Endodermal cell (in vitro differentiated cells): ENCODE measurements at regions not wholly inside any gene's neighbourhood (a gene's known extent, or its start where the extent isn't known, plus 50 kb on each side); places are given as distances from the start of the nearest gene placed in this dataset.

Source experiments
- DNase-seq: peaks from one replicate; pipeline ENCODE4 v3.0.0-alpha.2; 2017
- H3K27ac ChIP-seq: 2 replicates; pipeline ENCODE4 v1.5.1; 2013; ENCODE audit warnings: mild to moderate bottlenecking, low read depth, low read length, moderate library complexity
- H3K27me3 ChIP-seq: 2 replicates; pipeline ENCODE4 v1.6.1; 2013; ENCODE audit warnings: mild to moderate bottlenecking, low read length, moderate library complexity; ENCODE audit not compliant: insufficient read depth, control insufficient read depth, poor library complexity, severe bottlenecking
- H3K36me3 ChIP-seq: 2 replicates; pipeline ENCODE4 v1.7.0; 2013; ENCODE audit warnings: mild to moderate bottlenecking, low read length, moderate library complexity; ENCODE audit not compliant: control insufficient read depth, insufficient read depth
- H3K4me1 ChIP-seq: one replicate; pipeline ENCODE4 v1.7.0; 2013; ENCODE audit warnings: low read length; ENCODE audit not compliant: control insufficient read depth, insufficient read depth
- H3K4me3 ChIP-seq: 2 replicates; pipeline ENCODE4 v1.5.1; 2013; ENCODE audit warnings: mild to moderate bottlenecking, low read length, moderate library complexity
- H3K9ac ChIP-seq: 2 replicates; pipeline ENCODE4 v1.6.1; 2013; ENCODE audit warnings: mild to moderate bottlenecking, low read length, moderate library complexity; ENCODE audit not compliant: poor library complexity, severe bottlenecking; ENCODE audit errors: extremely low read depth
- H3K9me3 ChIP-seq: 2 replicates; pipeline ENCODE4 v1.6.1; 2013; ENCODE audit warnings: mild to moderate bottlenecking, low read length, moderate library complexity; ENCODE audit not compliant: control insufficient read depth
- H3K27ac Mint-ChIP-seq: 2 replicates; pipeline ENCODE4 v1.8.0; 2020; ENCODE audit warnings: mixed read lengths
- H3K27me3 Mint-ChIP-seq: 2 replicates; pipeline ENCODE4 v1.8.0; 2021; ENCODE audit warnings: mild to moderate bottlenecking, mixed read lengths; ENCODE audit not compliant: insufficient read depth
- H3K36me3 Mint-ChIP-seq: 2 replicates; pipeline ENCODE4 v1.8.0; 2020; ENCODE audit warnings: low read depth, mixed read lengths
- H3K4me1 Mint-ChIP-seq: 2 replicates; pipeline ENCODE4 v1.8.0; 2020; ENCODE audit warnings: mixed read lengths
- H3K4me3 Mint-ChIP-seq: 2 replicates; pipeline ENCODE4 v1.8.0; 2020; ENCODE audit warnings: mild to moderate bottlenecking, moderate library complexity, mixed read lengths
- H3K9me3 Mint-ChIP-seq: 2 replicates; pipeline ENCODE4 v1.8.0; 2020; ENCODE audit warnings: mild to moderate bottlenecking, mixed read lengths
- WGBS, 2 experiments: methylation state at CpG; one replicate each; pipeline versions ENCODE4 v1.1.5 to v1.1.7; 2013; ENCODE audit warnings: missing lambda C conversion rate in 2 of 2, mixed read lengths in 1 of 2; ENCODE audit not compliant: insufficient coverage in 1 of 2, insufficient read length in 1 of 2; 5-methylcytosine and 5-hydroxymethylcytosine counted together
- TF ChIP-seq, protein P1 (sequence below): fragments of 200-600 bp; sonication (generic); conservative IDR thresholded peaks from 2 replicates; pipeline ENCODE4 v1.5.0; 2021; ENCODE audit warnings: antibody characterized with exemption, mild to moderate bottlenecking

DNA sequence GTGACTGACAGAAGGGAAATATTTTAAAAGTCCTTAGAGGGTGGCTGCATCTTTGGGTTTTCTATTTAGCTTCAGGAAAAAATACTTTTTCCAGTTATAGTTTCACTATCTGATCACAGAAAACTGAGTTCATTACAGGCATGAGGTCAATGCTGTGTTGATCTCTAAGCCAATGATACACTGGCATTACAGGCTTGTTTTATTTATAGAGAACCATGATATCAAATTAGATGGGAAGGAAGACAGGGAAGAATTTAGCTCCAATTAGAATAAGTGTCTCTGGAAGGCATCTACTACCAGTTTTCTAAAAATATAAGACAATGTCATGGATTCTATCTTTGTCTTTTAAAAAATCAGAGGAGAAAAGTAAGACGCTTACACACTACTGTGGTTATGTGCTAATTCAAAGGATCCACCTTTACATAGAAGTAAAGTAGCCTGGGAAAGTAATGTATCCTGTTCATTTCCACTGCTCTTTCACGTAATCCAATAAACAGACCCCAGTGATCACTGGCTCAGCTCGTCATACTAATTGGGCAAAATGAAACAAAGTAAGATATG, 344.5 kb upstream of the PPARGC1A start:
- DNase-seq = no peak
- Histone ChIP-seq H3K9ac (no peak overlapping the region), H3K4me3 (no peak overlapping the region), H3K36me3 (no peaks in the 10 kb centered on the region), H3K9me3 (no peaks in the 10 kb centered on the region), H3K27me3 (no peaks in the 10 kb centered on the region), H3K27ac (no peak overlapping the region), H3K4me1 (peaks cover 13% of the 10 kb centered on the region)
- no peaks in the 10 kb centered on the region for H3K36me3 Mint-ChIP-seq
- no peaks in the 10 kb centered on the region for H3K27me3 Mint-ChIP-seq
- H3K4me1 Mint-ChIP-seq = peaks cover 49% of the 10 kb centered on the region
- H3K4me3 Mint-ChIP-seq = no peak overlapping the region
- H3K9me3 Mint-ChIP-seq = no peaks in the 10 kb centered on the region
- no peak overlapping the region for H3K27ac Mint-ChIP-seq
- TF ChIP-seq, protein P1, sequence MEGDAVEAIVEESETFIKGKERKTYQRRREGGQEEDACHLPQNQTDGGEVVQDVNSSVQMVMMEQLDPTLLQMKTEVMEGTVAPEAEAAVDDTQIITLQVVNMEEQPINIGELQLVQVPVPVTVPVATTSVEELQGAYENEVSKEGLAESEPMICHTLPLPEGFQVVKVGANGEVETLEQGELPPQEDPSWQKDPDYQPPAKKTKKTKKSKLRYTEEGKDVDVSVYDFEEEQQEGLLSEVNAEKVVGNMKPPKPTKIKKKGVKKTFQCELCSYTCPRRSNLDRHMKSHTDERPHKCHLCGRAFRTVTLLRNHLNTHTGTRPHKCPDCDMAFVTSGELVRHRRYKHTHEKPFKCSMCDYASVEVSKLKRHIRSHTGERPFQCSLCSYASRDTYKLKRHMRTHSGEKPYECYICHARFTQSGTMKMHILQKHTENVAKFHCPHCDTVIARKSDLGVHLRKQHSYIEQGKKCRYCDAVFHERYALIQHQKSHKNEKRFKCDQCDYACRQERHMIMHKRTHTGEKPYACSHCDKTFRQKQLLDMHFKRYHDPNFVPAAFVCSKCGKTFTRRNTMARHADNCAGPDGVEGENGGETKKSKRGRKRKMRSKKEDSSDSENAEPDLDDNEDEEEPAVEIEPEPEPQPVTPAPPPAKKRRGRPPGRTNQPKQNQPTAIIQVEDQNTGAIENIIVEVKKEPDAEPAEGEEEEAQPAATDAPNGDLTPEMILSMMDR = no peak
- 88 to 100% methylated on average over 1 to 3 of the region's 3 CpGs for WGBS, 2 experiments

DNA sequence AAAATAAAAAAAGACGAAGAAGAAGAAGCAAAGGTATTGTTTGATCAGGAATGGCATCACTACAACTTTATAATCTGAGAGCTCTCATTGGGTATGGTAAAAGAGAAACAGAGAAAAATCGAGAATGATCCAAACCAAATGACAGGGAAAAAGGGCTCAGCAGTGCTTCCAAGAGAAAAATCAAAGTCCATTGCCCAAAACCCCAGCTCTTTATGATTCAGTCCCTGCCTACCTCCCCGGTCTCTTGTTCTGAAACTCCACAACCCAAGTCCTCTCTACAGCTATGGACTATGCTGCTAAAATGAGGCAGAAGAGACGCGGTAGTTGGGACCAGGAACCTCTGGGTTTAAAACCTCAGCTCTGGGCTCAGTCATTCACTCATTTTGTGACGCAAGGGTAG, 341.1 kb upstream of the PPARGC1A start:
- no peak overlapping the region for H3K27ac ChIP-seq
- peaks cover 11% of the 10 kb centered on the region for H3K4me1 ChIP-seq
- no peaks in the 10 kb centered on the region for H3K36me3 Mint-ChIP-seq
- no peak overlapping the region for H3K4me3 Mint-ChIP-seq
- no peaks in the 10 kb centered on the region for H3K9me3 ChIP-seq
- no peak overlapping the region for H3K27ac Mint-ChIP-seq
- H3K9ac ChIP-seq = no peak overlapping the region
- no peaks in the 10 kb centered on the region for H3K27me3 Mint-ChIP-seq
- DNase-seq = no peak
- peaks cover 47% of the 10 kb centered on the region for H3K4me1 Mint-ChIP-seq
- no peaks in the 10 kb centered on the region for H3K36me3 ChIP-seq
- 92 to 100% methylated on average over 4 to 6 of the region's 6 CpGs for WGBS, 2 experiments
- no peaks in the 10 kb centered on the region for H3K27me3 ChIP-seq
- no peaks in the 10 kb centered on the region for H3K9me3 Mint-ChIP-seq
- no peak overlapping the region for H3K4me3 ChIP-seq
- TF ChIP-seq, protein P1 = no peak

GRCh38 chr4:24229978-24230377, 340.1 kb upstream of the PPARGC1A start:
- Histone ChIP-seq H3K4me1 (peaks cover 4% of the 10 kb centered on the region), H3K27ac (no peak overlapping the region), H3K4me3 (no peak overlapping the region), H3K9ac (no peak overlapping the region), H3K36me3 (no peaks in the 10 kb centered on the region), H3K27me3 (no peaks in the 10 kb centered on the region), H3K9me3 (no peaks in the 10 kb centered on the region)
- DNase-seq = no peak
- Mint-ChIP-seq H3K36me3 (no peaks in the 10 kb centered on the region), H3K9me3 (no peaks in the 10 kb centered on the region), H3K4me1 (peaks cover 37% of the 10 kb centered on the region), H3K27me3 (no peaks in the 10 kb centered on the region), H3K4me3 (no peak overlapping the region), H3K27ac (no peak overlapping the region)
- WGBS, 2 experiments = 86 to 94% methylated on average over 3 to 4 of the region's 4 CpGs
- TF ChIP-seq, protein P1 = no peak
